GM06990 (cell line): ENCODE measurements at regions not wholly inside any gene's neighbourhood (a gene's known extent, or its start where the extent isn't known, plus 50 kb on each side); places are given as distances from the start of the nearest gene placed in this dataset.

Source experiments
- DNase-seq: peaks from one replicate; pipeline ENCODE4 v3.0.0-alpha.2; 2011; ENCODE audit not compliant: insufficient read length; ENCODE audit errors: extremely low read depth
- H3K27me3 ChIP-seq: replicated peaks from 2 replicates; pipeline ENCODE4 v1.6.0; 2011; ENCODE audit warnings: low read length; ENCODE audit not compliant: control insufficient read depth, insufficient read depth
- H3K36me3 ChIP-seq: 2 replicates; pipeline ENCODE4 v1.5.1; 2011; ENCODE audit warnings: low read length; ENCODE audit not compliant: control insufficient read depth, insufficient read depth
- H3K4me3 ChIP-seq: replicated peaks from 2 replicates; pipeline ENCODE4 v1.5.1; 2011; ENCODE audit warnings: low read depth, mild to moderate bottlenecking, control low read depth, low read length
- TF ChIP-seq, protein P1 (sequence below): IDR thresholded peaks from 2 replicates; pipeline ENCODE4 v1.5.1; 2011; ENCODE audit warnings: low read length, control low read depth, mild to moderate bottlenecking, inconsistent platforms; ENCODE audit not compliant: insufficient read depth, poor library complexity, severe bottlenecking

DNA sequence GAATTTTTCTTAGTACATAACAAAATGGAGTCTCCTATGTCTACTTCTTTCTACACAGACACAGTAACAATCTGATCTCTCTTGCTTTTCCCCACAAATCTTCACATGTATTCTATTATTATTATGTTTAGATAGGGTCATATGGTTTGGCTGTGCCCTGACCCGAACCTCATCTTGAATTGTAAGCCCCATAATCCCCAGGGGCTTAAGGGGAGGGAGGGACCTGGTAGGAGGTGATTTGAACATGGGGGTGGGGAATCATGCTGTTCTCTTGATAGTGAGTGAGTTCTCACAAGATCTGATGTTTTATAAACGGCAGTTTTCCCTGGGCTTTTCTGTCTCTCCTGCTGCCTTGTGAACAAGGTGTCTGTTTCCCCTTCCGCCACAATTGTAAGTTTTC is 86.7 kb upstream of the SELENOK start:
- Histone ChIP-seq H3K27me3 (no peaks in the 10 kb centered on the region), H3K4me3 (no peak overlapping the region), H3K36me3 (no peaks in the 10 kb centered on the region)
- no peak for DNase-seq
- TF ChIP-seq, protein P1, sequence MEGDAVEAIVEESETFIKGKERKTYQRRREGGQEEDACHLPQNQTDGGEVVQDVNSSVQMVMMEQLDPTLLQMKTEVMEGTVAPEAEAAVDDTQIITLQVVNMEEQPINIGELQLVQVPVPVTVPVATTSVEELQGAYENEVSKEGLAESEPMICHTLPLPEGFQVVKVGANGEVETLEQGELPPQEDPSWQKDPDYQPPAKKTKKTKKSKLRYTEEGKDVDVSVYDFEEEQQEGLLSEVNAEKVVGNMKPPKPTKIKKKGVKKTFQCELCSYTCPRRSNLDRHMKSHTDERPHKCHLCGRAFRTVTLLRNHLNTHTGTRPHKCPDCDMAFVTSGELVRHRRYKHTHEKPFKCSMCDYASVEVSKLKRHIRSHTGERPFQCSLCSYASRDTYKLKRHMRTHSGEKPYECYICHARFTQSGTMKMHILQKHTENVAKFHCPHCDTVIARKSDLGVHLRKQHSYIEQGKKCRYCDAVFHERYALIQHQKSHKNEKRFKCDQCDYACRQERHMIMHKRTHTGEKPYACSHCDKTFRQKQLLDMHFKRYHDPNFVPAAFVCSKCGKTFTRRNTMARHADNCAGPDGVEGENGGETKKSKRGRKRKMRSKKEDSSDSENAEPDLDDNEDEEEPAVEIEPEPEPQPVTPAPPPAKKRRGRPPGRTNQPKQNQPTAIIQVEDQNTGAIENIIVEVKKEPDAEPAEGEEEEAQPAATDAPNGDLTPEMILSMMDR = no peak

DNA sequence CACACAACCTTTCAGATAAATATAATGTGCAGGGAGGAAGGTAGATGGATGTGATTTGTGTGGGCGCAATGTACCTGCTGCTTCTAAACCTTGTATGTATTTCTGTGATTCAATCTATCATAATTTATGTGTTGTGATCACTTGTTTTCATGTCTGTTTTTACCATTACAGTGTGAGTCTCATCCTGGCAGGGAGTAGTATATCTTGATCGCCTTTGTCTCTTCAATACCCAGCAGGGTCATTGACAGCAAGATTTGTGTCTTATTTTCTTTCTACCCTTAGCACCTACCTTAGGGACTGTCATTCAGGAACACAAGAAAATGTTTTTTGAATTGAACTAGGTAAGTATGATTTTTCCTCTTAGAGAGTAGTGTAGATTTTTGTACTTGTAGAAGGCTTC is 83.7 kb upstream of the SELENOK start:
- TF ChIP-seq, protein P1 = no peak
- Histone ChIP-seq H3K36me3 (no peaks in the 10 kb centered on the region), H3K27me3 (no peaks in the 10 kb centered on the region), H3K4me3 (no peak overlapping the region)
- DNase-seq = no peak

DNA sequence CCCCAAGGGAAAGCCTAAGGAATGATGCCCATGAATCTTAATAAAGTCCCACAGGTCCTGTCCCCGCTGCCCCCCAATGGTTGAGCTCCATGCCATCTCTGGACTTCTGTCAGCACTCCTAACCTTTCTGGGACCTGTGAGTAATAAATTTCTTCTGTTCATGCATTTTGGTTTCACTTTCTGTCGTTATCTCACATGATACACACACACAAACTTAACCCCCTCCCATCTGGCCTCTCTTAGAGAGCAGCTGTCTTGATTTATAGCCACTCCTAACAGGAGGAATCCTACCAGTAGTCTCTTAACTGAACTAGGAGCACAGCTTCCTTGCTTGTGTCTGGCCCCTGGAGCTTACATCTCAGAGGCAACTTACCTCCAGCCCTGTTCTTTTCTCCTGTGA is 82.7 kb upstream of the SELENOK start:
- no peak for DNase-seq
- H3K36me3 ChIP-seq = no peaks in the 10 kb centered on the region
- no peaks in the 10 kb centered on the region for H3K27me3 ChIP-seq
- H3K4me3 ChIP-seq = no peak overlapping the region
- TF ChIP-seq, protein P1 = no peak

DNA sequence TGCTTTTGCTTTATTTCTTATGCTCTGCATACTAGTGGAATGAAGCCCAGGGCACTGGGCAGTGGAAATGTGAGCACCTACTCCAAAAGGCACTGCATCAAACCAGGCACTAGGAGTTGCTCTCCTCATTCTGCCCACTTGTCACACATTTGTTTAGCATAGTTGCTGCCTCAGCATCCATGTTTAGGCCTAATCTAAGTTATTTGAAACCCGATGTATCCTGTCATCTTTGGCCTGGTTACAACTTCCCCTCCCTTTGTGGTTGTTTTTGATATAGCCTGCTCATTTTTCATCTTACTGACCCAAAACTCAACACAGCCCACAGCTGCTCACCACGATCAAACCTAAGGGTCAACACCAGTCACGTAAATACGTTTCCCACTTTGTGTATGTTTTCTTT is 82.2 kb upstream of the SELENOK start:
- no peaks in the 10 kb centered on the region for H3K27me3 ChIP-seq
- no peak for DNase-seq
- TF ChIP-seq, protein P1 = no peak
- H3K4me3 ChIP-seq = no peak overlapping the region
- H3K36me3 ChIP-seq = no peaks in the 10 kb centered on the region

DNA sequence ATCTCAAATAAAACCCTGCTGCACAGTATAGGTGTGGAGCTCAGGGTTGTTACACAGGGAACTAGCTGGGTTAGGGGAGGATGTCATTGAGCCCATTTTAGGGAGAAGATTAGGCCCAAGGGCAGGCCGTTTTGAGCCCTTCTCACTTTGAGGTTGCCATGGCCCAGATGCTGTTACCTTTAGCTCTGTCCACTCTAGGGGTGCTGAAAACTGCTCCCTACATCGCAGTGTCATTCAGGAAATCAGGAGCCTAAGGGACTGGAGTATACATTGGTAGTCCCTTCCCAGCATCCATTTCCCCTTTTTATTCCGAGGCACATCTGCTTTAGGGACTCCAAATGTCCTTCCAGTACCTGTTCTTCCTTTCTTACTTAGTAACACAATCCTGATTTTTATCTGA is 79.0 kb upstream of the SELENOK start:
- TF ChIP-seq, protein P1 = no peak
- no peaks in the 10 kb centered on the region for H3K36me3 ChIP-seq
- no peaks in the 10 kb centered on the region for H3K27me3 ChIP-seq
- DNase-seq = no peak
- H3K4me3 ChIP-seq = no peak overlapping the region

DNA sequence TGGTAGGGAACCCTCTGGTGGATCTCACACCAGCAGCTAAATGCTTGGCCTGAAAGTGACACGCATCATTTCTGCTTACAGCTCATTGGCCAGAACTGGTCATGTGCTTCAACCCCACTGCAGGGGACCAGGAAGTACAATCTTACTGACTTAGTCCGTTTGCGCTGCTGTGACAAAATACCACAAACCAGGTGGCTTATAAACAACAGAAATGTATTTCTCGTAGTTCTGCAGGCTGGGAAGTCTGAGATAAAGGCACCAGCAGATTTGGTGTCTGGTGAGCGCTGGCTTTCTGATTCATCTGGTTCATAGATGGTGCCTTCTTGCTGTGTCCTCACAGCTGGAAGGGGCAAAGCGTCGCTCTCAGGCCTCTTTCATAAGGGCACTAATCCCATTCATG is 77.4 kb upstream of the SELENOK start:
- DNase-seq = no peak
- TF ChIP-seq, protein P1 = no peak
- H3K27me3 ChIP-seq = no peaks in the 10 kb centered on the region
- no peaks in the 10 kb centered on the region for H3K36me3 ChIP-seq
- no peak overlapping the region for H3K4me3 ChIP-seq
